SKM-1 (cell line): ENCODE measurements at regions not wholly inside any gene's neighbourhood (a gene's known extent, or its start where the extent isn't known, plus 50 kb on each side); places are given as distances from the start of the nearest gene placed in this dataset.

ENCODE experiments used
- DNase-seq: peaks from one replicate; lab custom pipeline; 2025; ENCODE audit not compliant: unreplicated experiment; lab: John Stamatoyannopoulos, UW

DNA sequence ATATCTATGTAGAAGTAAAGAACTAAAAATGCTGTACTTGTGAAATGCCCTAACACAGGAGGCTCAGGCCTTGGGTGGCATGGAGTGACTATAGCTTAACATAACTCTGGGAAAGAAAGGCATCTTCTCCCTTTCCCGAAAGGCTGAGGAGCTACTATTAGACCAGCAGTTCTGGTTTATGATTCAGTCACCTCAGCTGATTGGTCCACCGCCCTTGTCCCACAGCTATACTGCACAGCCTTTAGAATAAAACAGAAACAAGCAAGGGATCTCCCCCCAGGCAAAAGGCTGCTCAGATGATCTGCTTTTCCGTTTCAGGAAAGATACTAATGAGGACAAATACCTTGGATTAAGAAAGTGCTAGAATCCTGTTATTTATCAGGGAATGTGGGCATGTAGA lies 171.3 kb downstream of the SNCA start:
- DNase-seq: no peak

- no peak for DNase-seq
Measured at GRCh38 chr4:89664521-89664920, 172.4 kb downstream of the SNCA start.

- DNase-seq: no peak
Measured at GRCh38 chr4:89661173-89661899, 175.6 kb downstream of the SNCA start.

- DNase-seq: no peak
Measured at GRCh38 chr4:89660444-89661172, 176.4 kb downstream of the SNCA start.

GRCh38 chr4:89658701-89659024 lies 178.3 kb downstream of the SNCA start:
- no peak for DNase-seq

DNA sequence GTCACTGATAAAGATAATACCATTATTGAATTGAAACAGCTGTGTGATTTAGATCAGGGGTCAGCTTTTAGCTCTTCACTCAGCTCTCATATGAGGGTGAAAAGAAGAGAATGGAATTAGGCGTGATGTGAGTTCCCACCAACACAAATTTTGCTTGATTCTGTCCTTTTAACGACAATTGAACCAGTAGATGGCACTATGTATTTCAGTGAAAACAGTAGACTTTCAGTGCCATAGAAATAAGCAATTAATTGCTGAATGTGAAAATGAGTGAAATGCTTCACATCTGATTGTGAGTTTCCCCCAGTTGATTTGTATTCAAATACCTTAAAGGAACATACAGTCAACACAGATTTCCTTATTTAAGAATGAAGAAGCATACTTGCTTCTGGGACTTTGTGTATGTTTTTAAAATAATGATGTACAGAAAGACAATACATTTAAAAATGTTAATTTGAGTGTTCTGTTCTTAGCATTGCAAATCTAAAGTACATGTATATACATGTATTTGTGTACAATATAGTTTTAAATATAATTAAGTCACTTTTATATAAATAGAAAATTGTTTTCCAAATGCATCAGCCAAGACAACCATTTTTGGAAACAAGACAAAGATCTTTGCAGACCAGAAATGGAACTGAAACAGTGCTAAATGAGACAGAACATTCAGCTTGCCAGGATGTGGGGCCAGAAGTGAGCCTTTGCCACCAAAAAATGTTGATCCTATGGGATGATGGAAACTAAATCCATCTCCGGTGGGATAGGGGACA lies 178.8 kb downstream of the SNCA start:
- no peak for DNase-seq

GRCh38 chr4:89653012-89653411 lies 183.9 kb downstream of the SNCA start:
- no peak for DNase-seq

DNA sequence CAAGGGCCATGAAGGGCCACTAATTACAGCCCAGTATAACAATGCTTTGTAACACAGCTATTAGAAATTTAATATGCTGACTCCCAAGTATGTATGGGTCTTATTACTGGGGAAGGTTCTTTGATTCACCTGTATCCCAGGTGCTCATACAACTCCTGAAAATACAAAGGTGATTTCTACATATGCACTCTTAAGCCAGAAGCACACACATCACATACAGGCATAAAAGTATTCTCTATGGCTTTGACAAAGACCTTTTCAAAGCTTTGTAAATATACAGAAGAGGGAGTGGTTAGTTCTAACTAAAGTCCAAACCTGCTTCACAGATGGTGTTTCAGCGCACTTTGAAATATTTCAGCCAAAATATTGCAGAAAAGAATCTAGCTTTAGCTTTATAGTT lies 191.5 kb downstream of the SNCA start:
- no peak for DNase-seq

GRCh38 chr4:89641367-89641687 lies 195.6 kb downstream of the SNCA start:
- DNase-seq: no peak

- DNase-seq: no peak
Measured at GRCh38 chr4:89640620-89641366, 196.2 kb downstream of the SNCA start.

- no peak for DNase-seq
Measured at GRCh38 chr4:89639395-89639794, 197.6 kb downstream of the SNCA start.

GRCh38 chr4:89625599-89626293 lies 211.2 kb downstream of the SNCA start:
- no peak for DNase-seq

DNA sequence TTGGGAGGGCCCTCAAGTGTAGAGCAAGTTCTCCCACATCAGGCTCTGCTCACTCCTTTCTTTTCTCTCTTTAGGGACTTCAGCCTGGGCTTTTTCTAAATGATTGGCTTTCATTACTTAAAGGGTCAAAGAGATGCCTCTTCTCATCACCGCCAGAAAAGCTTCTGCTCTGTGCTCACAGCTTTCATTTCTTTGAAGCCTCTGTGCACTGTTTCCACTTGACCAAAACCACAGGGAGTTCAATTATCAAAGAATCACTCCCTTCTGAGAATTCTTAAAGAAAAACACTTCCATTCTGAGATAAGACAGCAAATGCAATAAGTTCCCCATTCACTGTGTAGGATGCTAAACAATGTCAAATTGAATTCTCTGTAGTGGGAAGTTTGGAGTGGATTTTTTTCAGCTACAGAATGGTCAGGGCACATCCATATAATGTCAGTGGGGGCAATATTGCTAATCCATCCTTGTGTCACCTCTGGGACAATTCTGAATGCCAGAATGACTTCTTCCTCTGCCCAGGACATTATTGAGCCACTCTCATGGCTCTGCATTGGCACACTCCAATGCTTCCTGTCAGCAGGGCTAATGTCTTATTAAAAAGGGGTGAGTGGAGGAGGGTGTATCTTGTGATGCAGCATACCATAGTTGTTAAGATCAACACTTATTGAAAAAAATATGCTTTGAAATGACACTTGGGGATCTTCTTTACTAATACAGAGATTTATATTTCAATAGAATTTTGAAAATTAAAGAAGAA lies 217.6 kb downstream of the SNCA start:
- no peak for DNase-seq

DNA sequence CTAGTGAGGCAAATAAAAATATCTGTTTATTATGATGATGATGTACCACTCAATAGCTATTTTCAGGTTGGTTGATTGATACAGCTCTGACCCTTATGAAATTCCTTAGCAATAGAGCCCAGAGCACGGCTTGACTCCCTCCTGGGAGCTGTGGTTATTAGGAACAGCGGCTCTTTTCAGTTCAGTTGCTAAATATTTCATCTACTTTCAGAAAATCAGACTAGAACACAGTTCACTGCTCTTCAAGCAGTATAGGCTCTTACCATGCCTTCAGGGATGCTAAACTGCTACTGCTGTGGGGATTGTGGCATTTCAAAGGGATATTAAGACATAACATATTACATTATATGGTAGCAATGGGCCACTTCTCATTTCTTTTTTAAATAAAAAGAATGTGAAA lies 218.8 kb downstream of the SNCA start:
- DNase-seq: no peak

DNA sequence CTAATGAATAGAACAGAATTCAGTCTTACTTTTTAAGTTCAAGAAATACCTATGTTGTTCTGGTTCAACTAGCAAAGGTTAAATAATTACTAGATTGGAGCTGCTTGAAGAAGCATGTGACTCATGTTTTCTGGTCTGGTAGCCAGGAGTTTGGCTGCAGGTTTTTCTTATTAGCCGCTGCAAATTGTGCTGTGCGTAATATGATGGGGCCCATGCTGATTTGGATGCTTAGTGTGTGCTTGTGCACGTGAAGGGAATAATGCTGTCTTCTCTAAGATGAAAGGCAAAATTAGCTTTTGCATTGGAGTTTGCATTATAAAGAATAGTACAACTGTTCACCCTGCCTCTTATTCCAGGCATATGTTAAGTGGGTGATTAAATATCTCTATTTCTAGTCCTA lies 219.6 kb downstream of the SNCA start:
- DNase-seq: no peak

- DNase-seq: no peak
Measured at GRCh38 chr4:89616382-89616781, 220.6 kb downstream of the SNCA start.

DNA sequence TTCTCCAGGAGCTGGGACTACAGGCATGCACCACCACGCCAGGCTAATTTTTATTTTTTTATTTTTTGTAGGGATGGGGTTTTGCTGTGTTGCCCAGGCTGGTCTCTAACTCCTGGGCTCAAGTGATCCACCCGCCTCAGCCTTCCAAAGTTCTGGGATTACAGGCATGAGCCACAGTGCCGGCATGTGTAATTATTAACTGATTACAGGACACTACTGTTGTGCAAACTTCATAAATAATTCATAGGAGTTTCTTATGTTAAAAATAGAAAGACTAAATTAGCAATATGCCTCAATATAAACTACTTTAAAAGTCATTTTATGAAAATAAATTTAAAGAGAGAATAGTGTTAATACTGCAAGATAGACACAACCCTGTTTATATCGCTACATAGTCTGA lies 221.9 kb downstream of the SNCA start:
- DNase-seq: no peak

DNA sequence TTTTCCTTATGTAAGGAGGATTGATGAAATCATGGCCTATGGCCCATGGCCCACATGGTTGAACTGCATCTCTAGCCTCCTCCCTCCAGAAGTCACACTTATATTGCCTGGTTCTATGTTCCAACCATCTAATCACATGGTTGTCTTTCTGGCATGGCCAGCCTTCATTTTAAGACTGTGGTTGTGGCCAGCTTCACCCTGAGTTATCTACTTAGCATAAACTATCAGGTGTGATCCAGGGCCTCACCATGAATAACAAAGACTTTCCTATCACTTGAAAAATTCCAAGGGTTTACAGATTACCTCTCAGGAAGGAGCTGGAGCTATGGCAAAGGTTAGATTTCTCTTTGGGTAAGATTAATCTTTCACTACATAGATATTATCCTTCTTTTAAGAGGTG lies 222.8 kb downstream of the SNCA start:
- no peak for DNase-seq

GRCh38 chr4:89610236-89610635 lies 226.7 kb downstream of the SNCA start:
- no peak for DNase-seq

DNA sequence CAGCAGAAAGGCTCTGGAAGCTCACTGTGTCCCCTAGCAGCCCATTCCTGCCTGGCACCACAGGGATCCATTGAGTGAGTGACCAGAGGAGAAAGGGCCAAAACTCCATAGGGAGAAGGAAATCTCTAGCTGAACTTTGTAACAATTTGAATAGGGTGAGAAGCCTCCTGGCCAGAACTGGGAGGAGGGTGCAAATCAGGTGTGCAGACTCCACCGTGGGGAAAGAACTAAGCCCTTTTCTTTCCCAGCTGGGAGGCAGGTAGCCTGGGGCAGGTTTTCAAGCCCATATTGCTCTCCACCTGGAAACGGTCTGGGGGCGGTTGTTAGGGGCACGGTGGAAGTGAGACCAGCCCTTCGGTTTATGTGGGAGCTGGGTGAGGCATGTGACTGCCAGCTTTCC lies 227.2 kb downstream of the SNCA start:
- no peak for DNase-seq
